Activated CD4-positive, alpha-beta memory T cell treated with anti-CD3 and anti-CD28 coated beads for 36 hours (primary cell): ENCODE measurements at regions not wholly inside any gene's neighbourhood (a gene's known extent, or its start where the extent isn't known, plus 50 kb on each side); places are given as distances from the start of the nearest gene placed in this dataset.
"Not testable (repeated sequence)": the region's sequence is repeated elsewhere in the genome, so short reads cannot be mapped to it uniquely, and the experiment has no call there.

Source experiments
- CTCF ChIA-PET: fragments of 350-600 bp; sonication (Branson Sonifier 250); formaldehyde crosslinking; loops from one replicate; lab custom pipeline; 2021; ENCODE audit warnings: antibody characterized with exemption, inconsistent platforms; lab: Charles Lee
- POLR2A ChIA-PET: fragments of 350-600 bp; sonication (Branson Sonifier 250); formaldehyde crosslinking; loops from one replicate; lab custom pipeline; 2021; ENCODE audit warnings: antibody characterized with exemption; lab: Charles Lee
- DNase-seq: peaks from one replicate; pipeline ENCODE4 v3.0.0-alpha.2; 2020
- H3K27ac Mint-ChIP-seq: one replicate; pipeline ENCODE4 v1.8.0; 2021; ENCODE audit warnings: mixed read lengths
- H3K27me3 Mint-ChIP-seq: one replicate; pipeline ENCODE4 v1.8.0; 2021; ENCODE audit warnings: mixed read lengths
- H3K36me3 Mint-ChIP-seq: one replicate; pipeline ENCODE4 v1.8.0; 2021; ENCODE audit warnings: mixed read lengths
- H3K4me1 Mint-ChIP-seq: one replicate; pipeline ENCODE4 v1.8.0; 2021; ENCODE audit warnings: low read depth, mixed read lengths
- H3K4me3 Mint-ChIP-seq: one replicate; pipeline ENCODE4 v1.8.0; 2021; ENCODE audit warnings: mild to moderate bottlenecking, mixed read lengths
- H3K9me3 Mint-ChIP-seq: one replicate; pipeline ENCODE4 v1.8.0; 2021; ENCODE audit warnings: mixed read lengths
- intact Hi-C: fragments of 100-400 bp; cut with micrococcal nuclease; formaldehyde crosslinking; loops from one replicate; pipeline ENCODE4 v1.15.1; 2023

DNA sequence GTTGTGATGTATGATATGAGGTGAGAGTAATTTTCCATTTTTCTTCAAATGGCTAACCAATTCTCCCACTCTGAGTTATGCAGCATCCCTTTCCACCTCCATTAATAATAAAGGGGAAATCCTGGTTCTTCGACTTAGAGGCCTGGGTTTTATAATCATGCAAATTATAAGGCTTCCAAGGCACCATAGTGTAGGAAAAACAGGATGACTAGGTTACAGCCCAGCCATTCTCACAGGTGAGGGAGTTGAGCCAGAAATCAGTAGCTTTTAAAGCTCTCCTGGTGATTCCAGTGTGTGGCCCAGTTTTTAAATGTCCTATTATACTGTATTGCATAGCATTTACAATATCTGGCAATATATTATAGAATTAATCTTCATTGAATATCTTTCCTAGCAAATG lies 203.1 kb downstream of the ARHGEF9 start:
- Mint-ChIP-seq H3K27ac (no peak overlapping the region), H3K9me3 (no peaks in the 10 kb centered on the region), H3K4me3 (no peak overlapping the region), H3K36me3 (no peaks in the 10 kb centered on the region), H3K27me3 (no peaks in the 10 kb centered on the region), H3K4me1 (no peaks in the 10 kb centered on the region)
- no peak for DNase-seq
- ChIA-PET CTCF (no interaction called here), POLR2A (no interaction called here)
- intact Hi-C loops: no loop called here

DNA sequence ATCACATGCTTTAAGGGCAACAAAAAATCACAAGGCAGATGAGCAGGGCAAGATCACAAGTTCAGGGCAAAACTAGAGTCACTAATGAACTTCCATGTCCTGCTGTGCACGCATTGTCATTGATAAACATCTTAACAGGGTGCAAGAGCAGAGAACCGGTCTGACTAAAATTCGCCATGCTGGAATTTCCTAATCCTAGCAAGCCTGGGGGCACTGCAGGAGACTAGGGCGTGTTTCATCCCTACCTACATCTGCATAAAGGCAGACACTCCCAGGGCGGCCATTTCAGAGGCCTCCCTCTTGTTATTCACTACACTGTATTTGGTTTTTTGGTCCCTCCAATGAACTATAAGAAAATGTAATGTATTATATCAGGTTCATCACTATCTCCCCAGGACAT lies 203.6 kb downstream of the ARHGEF9 start:
- Mint-ChIP-seq H3K9me3 (no peaks in the 10 kb centered on the region), H3K4me3 (no peak overlapping the region), H3K27ac (no peak overlapping the region), H3K27me3 (no peaks in the 10 kb centered on the region), H3K4me1 (no peaks in the 10 kb centered on the region), H3K36me3 (no peaks in the 10 kb centered on the region)
- CTCF ChIA-PET: no interaction called here
- POLR2A ChIA-PET: no interaction called here
- no peak for DNase-seq
- intact Hi-C loops: no loop called here

DNA sequence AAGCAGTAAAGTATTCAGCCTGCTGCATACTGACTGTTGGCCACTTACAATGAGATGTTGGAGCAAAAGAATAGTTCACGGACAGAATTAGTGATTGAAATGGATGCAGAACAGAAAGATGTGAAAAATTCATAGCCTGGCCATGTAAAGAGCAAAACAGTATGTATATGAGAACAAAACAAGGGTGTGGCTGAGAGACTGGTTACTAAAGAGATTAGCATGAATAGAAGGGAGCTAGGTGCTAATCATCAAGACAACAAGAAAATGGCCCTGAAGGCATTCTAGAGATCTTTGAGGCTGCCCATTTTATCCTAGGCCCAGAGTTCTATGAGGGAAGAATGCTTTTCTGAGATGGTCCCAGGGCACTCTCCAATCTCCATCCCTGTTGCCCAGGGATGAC lies 208.5 kb downstream of the ARHGEF9 start:
- no peak overlapping the region for H3K4me3 Mint-ChIP-seq
- CTCF ChIA-PET: no interaction called here
- H3K27ac Mint-ChIP-seq: no peak overlapping the region
- H3K4me1 Mint-ChIP-seq: no peaks in the 10 kb centered on the region
- H3K9me3 Mint-ChIP-seq: no peaks in the 10 kb centered on the region
- DNase-seq: no peak
- H3K36me3 Mint-ChIP-seq: no peaks in the 10 kb centered on the region
- POLR2A ChIA-PET: no interaction called here
- no peaks in the 10 kb centered on the region for H3K27me3 Mint-ChIP-seq
- intact Hi-C loops: no loop called here

DNA sequence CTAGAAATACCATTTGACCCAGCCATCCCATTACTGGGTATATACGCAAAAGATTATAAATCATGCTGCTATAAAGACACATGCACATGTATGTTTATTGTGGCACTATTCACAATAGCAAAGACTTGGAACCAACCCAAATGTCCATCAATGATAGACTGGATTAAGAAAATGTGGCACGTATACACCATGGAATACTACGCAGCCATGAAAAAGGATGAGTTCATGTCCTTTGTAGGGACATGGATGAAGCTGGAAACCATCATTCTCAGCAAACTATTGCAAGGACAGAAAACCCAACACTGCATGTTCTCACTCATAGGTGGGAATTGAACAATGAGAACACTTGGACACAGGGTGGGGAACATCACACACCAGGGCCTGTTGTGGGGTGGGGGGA lies 209.3 kb downstream of the ARHGEF9 start:
- H3K27ac Mint-ChIP-seq, H3K27me3 Mint-ChIP-seq, intact Hi-C loops, H3K4me1 Mint-ChIP-seq, H3K36me3 Mint-ChIP-seq, CTCF ChIA-PET, H3K9me3 Mint-ChIP-seq, POLR2A ChIA-PET, H3K4me3 Mint-ChIP-seq, DNase-seq: not testable (repeated sequence)

DNA sequence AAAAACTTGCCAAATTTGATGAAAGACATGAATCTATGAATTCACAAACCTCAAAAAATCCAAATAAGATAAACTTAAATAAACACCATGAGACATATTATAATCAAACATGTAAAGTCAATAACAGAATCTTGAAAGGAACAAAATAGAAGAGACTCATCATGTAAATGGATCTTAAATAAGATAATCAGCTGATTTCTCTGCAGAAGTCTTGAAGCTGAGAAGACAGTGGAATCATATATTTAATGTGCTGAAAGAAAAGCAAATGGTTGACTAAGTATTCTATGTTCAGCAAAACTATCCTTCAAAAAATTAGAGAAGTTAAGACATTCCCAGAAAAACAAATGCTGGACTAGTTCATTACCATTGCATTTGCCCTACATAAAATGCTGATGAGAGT lies 215.7 kb upstream of the SPIN4 start:
- POLR2A ChIA-PET: no interaction called here
- intact Hi-C loops: loop anchor here (10.0 kb wide), 1 partner anchor 638 kb away; the partner anchor contains the start of gene AMER1
- peaks cover 2% of the 10 kb centered on the region for H3K4me1 Mint-ChIP-seq
- no peak overlapping the region for H3K27ac Mint-ChIP-seq
- no peak overlapping the region for H3K4me3 Mint-ChIP-seq
- H3K27me3 Mint-ChIP-seq: peaks cover 4% of the 10 kb centered on the region
- H3K36me3 Mint-ChIP-seq: no peaks in the 10 kb centered on the region
- CTCF ChIA-PET: no interaction called here
- peaks cover 2% of the 10 kb centered on the region for H3K9me3 Mint-ChIP-seq
- DNase-seq: no peak

DNA sequence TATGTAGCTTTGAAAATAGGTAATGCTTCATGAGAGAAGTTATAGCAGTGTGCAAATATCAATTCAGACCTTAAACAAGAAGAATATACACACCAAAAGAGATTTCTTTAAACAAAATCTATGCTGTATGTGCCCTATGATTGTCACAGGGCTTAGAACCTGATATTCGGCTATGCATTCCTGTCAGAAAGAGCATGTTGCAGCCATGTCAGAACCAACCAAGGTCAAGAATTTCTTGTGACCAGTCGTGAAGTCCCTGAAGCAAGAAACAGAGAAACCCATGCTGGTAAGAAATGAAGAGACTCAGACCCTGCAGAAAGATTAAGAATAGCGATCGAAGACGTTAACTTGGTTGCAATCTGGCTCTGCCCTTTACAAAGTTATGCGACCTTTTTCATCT lies 210.3 kb upstream of the SPIN4 start:
- no peak overlapping the region for H3K27ac Mint-ChIP-seq
- H3K9me3 Mint-ChIP-seq: peaks cover 2% of the 10 kb centered on the region
- POLR2A ChIA-PET: no interaction called here
- no peak for DNase-seq
- H3K36me3 Mint-ChIP-seq: peaks cover 8% of the 10 kb centered on the region
- intact Hi-C loops: loop anchor here (5.0 to 10.0 kb wide), 2 partner anchors 186 to 643 kb away; partner anchors contain the start of gene AMER1
- CTCF ChIA-PET: no interaction called here
- H3K4me3 Mint-ChIP-seq: peak overlapping the region; percentile 97
- no peaks in the 10 kb centered on the region for H3K27me3 Mint-ChIP-seq
- H3K4me1 Mint-ChIP-seq: peaks cover 15% of the 10 kb centered on the region

DNA sequence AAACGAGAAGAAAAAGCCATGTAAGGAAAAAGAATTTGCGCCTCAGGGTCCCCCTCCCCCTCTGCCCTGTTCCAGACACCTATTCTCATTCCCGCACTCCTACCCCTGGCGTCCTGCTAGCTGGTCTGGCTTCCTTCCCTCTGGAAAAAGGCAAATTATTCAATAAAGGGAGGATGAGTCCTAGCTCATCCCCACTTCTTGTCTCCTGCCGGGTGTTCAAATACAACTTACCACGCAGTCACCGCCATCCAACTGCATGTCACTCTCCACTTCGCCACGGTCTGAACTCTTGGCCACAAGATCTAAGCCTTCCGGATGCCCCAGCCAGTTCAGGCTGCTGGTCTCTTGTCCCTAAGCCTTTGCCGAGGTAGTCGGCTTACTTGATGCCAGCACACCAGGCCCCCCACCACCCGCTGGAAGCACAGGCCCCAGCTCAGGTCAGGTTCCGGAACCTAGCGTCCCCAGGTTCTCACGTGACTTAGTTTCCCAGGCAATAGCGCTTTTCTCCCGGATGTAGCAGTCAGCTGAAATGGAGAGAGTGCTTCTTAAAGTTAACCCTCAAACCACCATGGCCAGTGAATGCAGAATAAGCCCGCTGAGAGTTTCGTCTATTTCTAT lies 209.6 kb upstream of the SPIN4 start:
- intact Hi-C loops: loop anchor here (1.0 to 10.0 kb wide), 3 partner anchors 187 to 644 kb away; partner anchors contain the start of genes AMER1 and SPIN4
- ChIA-PET POLR2A (no interaction called here), CTCF (no interaction called here)
- Mint-ChIP-seq H3K4me3 (peak overlapping the region; percentile 97), H3K36me3 (peaks cover 9% of the 10 kb centered on the region), H3K9me3 (peaks cover 3% of the 10 kb centered on the region), H3K27me3 (no peaks in the 10 kb centered on the region), H3K27ac (peak overlapping the region; percentile 74), H3K4me1 (peaks cover 15% of the 10 kb centered on the region)
- DNase-seq: peak; percentile 69

DNA sequence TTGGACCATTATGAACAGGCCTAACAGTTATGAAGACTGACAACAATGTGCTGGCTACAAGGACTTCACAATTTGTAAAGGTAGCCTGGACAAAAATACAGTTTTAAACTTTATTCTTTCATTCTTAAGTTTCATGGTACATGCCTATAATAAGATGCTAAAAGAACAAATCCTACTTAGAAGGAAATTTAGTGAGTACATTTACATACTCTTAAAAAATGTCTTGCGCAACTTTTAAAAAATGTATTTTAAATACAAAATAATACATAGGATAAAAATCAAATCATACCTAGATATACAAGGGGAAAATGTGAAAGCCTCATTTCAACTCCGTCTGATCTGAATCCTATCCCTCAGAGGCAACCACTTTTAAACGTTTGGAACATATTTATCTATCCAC lies 200.7 kb upstream of the SPIN4 start:
- intact Hi-C loops: no loop called here
- CTCF ChIA-PET: no interaction called here
- no peak overlapping the region for H3K4me3 Mint-ChIP-seq
- H3K36me3 Mint-ChIP-seq: peaks cover 14% of the 10 kb centered on the region
- H3K27me3 Mint-ChIP-seq: no peaks in the 10 kb centered on the region
- peaks cover 50% of the 10 kb centered on the region for H3K9me3 Mint-ChIP-seq
- no peaks in the 10 kb centered on the region for H3K4me1 Mint-ChIP-seq
- DNase-seq: no peak
- POLR2A ChIA-PET: no interaction called here
- no peak overlapping the region for H3K27ac Mint-ChIP-seq

DNA sequence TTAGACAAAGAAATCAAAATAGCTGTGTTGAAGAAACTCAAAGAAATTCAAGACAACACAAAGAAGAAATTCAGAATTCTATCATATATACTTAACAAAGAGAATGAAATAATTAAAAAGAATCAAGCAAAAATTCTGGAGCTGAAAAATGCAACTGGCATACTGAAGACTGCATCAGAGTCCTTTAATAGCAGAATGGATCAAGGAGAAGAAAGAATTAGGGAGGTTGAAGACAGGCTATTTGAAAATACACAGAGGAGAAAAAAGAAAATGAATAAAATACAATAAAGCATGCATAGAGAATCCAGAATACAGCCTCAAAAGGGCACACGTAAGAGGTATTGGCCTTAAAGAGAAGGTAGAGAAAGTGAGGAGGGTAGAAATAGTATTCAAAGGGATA lies 179.5 kb upstream of the SPIN4 start:
- H3K4me3 Mint-ChIP-seq: no peak overlapping the region
- ChIA-PET CTCF (no interaction called here), POLR2A (no interaction called here)
- H3K27me3 Mint-ChIP-seq: no peaks in the 10 kb centered on the region
- peaks cover 32% of the 10 kb centered on the region for H3K36me3 Mint-ChIP-seq
- H3K27ac Mint-ChIP-seq: no peak overlapping the region
- peaks cover 36% of the 10 kb centered on the region for H3K9me3 Mint-ChIP-seq
- intact Hi-C loops: no loop called here
- no peaks in the 10 kb centered on the region for H3K4me1 Mint-ChIP-seq
- DNase-seq: no peak

DNA sequence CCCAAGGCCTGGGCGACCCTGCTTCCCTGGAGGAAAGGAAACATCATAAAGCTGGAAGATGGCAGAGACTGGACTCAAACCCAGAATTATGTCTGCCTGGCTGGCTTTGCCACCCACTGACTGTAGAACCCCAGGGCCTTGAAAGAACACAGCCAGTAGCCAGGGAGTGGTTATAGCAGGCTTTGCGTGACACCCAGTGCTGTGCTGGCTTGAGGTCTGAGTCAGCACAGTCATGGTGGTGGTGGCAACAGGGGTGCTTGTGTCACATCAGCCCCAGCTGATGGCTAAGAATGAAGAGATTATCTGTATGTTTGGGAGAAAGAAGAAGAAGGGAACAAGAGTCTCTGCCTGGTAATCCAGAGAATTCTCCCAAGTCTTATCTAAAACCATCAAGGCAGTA lies 178.8 kb upstream of the SPIN4 start:
- no peaks in the 10 kb centered on the region for H3K4me1 Mint-ChIP-seq
- POLR2A ChIA-PET: no interaction called here

DNA sequence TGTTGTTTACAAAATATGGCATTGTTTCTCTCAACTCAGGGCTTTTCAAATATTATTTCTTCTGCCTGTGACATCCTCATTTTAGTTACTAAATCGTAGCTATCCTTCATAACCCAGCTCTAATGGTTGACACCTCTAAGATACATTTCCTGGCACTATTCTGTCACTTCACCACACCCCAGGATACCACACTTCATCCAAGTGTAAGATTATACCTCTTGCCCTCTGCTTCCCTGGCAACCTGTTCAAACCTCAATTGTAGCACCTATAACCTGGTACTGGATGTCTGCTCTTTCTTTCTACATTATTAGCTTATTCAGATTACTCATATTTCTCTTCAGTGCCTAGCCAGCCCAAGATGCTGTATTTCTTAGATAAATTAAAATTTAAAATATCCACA lies 175.7 kb upstream of the SPIN4 start:
- no peak for DNase-seq
- POLR2A ChIA-PET: interaction anchor here (0.6 kb wide), 1 partner anchor 102 kb away, joined by 4 read pairs; no protein-coding TSS in a partner anchor
- Mint-ChIP-seq H3K4me3 (no peak overlapping the region), H3K4me1 (no peaks in the 10 kb centered on the region), H3K27ac (no peak overlapping the region), H3K27me3 (no peaks in the 10 kb centered on the region), H3K9me3 (peaks cover 29% of the 10 kb centered on the region), H3K36me3 (peaks cover 18% of the 10 kb centered on the region)
- intact Hi-C loops: no loop called here
- CTCF ChIA-PET: no interaction called here

More for the DNA sequence above, 178.8 kb upstream of the SPIN4 start:
- intact Hi-C loops: no loop called here
- no peak overlapping the region for H3K27ac Mint-ChIP-seq
- no peaks in the 10 kb centered on the region for H3K27me3 Mint-ChIP-seq
- CTCF ChIA-PET: no interaction called here
- DNase-seq: no peak
- H3K9me3 Mint-ChIP-seq: peaks cover 31% of the 10 kb centered on the region
- peaks cover 26% of the 10 kb centered on the region for H3K36me3 Mint-ChIP-seq
- no peak overlapping the region for H3K4me3 Mint-ChIP-seq

DNA sequence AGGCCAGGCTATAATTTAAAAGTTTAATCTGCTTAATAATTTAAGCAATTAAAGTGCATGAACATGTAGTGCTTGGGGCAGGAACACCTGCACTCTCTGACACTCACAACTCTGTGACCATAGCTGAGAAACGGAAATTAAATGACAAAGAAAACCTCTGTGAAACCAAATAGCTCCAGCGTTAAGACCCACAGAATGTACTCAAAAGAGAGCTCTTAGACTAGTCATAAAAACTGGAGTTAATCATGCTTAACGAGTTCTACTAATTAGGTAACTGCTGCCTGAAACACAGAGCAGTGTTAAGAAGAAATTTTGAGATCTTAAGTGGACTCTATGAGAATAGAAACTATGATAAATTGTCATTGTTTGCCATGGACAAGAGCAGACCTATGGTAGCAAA lies 174.4 kb upstream of the SPIN4 start:
- no peak overlapping the region for H3K27ac Mint-ChIP-seq
- ChIA-PET POLR2A (no interaction called here), CTCF (no interaction called here)
- DNase-seq: no peak
- intact Hi-C loops: no loop called here
- H3K36me3 Mint-ChIP-seq: peaks cover 11% of the 10 kb centered on the region
- H3K9me3 Mint-ChIP-seq: peaks cover 18% of the 10 kb centered on the region
- H3K27me3 Mint-ChIP-seq: no peaks in the 10 kb centered on the region
- H3K4me1 Mint-ChIP-seq: peaks cover under 1% of the 10 kb centered on the region
- H3K4me3 Mint-ChIP-seq: no peak overlapping the region

DNA sequence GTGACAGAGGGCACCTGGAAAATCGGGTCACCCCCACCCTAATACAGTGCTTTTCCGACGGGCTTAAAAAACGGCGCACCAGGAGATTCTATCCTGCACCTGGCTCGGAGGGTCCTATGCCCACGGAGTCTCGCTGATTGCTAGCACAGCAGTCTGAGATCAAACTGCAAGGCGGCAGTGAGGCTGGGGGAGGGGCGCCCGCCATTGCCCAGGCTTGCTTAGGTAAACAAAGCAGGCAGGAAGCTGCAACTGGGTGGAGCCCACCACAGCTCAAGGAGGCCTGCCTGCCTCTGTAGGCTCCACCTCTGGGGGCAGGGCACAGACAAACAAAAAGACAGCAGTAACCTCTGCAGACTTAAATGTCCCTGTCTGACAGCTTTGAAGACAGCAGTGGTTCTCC lies 168.2 kb upstream of the SPIN4 start:
- DNase-seq, intact Hi-C loops, POLR2A ChIA-PET, CTCF ChIA-PET, H3K4me1 Mint-ChIP-seq, H3K27ac Mint-ChIP-seq, H3K27me3 Mint-ChIP-seq, H3K36me3 Mint-ChIP-seq, H3K9me3 Mint-ChIP-seq, H3K4me3 Mint-ChIP-seq: not testable (repeated sequence)
